Adrenal gland (tissue), 9 donors: ENCODE measurements at regions not wholly inside any gene's neighbourhood (a gene's known extent, or its start where the extent isn't known, plus 50 kb on each side); places are given as distances from the start of the nearest gene placed in this dataset.

Source experiments
- DNase-seq, 7 donors: peaks; one replicate each; pipeline ENCODE4 v3.0.0-alpha.2; 2019 to 2020
- H3K27ac ChIP-seq, 5 donors: fragments of 200-600 bp; sonication (generic) in 4 of 5; 1 replicate in 3 of 5; 2 replicates in 2 of 5; pipeline versions ENCODE4 v1.5.1 to v1.8.0; 2016 to 2020; ENCODE audit warnings: mild to moderate bottlenecking in 1 of 5
- H3K27me3 ChIP-seq: fragments of 200-600 bp; 2 replicates; pipeline ENCODE4 v1.8.0; 2021
- H3K36me3 ChIP-seq, 2 donors: fragments of 200-600 bp; replicated peaks in 1 of 2; 1 replicate in 1 of 2; 2 replicates in 1 of 2; pipeline versions ENCODE4 v1.5.1 to v1.8.0; 2018 to 2022
- H3K4me1 ChIP-seq, 2 donors: fragments of 200-600 bp; replicated peaks in 1 of 2; 1 replicate in 1 of 2; 2 replicates in 1 of 2; pipeline versions ENCODE4 v1.5.1 to v1.8.0; 2018 to 2021
- H3K4me3 ChIP-seq, 4 donors: fragments of 200-600 bp; sonication (generic) in 3 of 4; one replicate each; pipeline ENCODE4 v1.5.1; 2016 to 2018
- H3K9me3 ChIP-seq, 3 donors: fragments of 200-600 bp; sonication (generic) in 1 of 3; replicated peaks in 1 of 3; 1 replicate in 2 of 3; 2 replicates in 1 of 3; pipeline versions ENCODE4 v1.5.1 to v1.8.0; 2016 to 2021
- POLR2A ChIP-seq, 2 donors: fragments of 450-650 bp; IDR thresholded peaks; one replicate each; pipeline ENCODE4 v1.6.1; 2017; ENCODE audit warnings: antibody characterized with exemption in 2 of 2, mild to moderate bottlenecking in 2 of 2, moderate library complexity in 1 of 2
- WGBS, 4 donors: extraction: QIAGEN DNeasy Blood & Tissue Kit in 2 of 4; methylation state at CpG; one replicate each; pipeline versions ENCODE4 v1.1.5 to v1.1.7; 2013 to 2017; 5-methylcytosine and 5-hydroxymethylcytosine counted together
- intact Hi-C, 2 donors: fragments of 100-400 bp; cut with DNase I; formaldehyde crosslinking; loops; one replicate each; pipeline versions ENCODE4 v1.14.1 to v1.15.0; 2022 to 2023
- TF ChIP-seq, protein P1 (sequence below), 6 experiments: fragments of 450-650 bp in 4 of 6; fragments of 200-600 bp in 2 of 6; sonication (generic) in 1 of 6; IDR thresholded peaks; 1 replicate in 5 of 6; 2 replicates in 1 of 6; pipeline versions ENCODE4 v1.5.1 to v1.8.0; 2016 to 2021; ENCODE audit warnings: antibody characterized with exemption in 6 of 6, mild to moderate bottlenecking in 2 of 6, moderate library complexity in 1 of 6
- donor health status: healthy with polysubstance abuse.
- donor health status: Bipolar disorder and iron deficiency.
- donor health status: DM: yes; HTN: yes; CAD: no.
- donor health status: DM: no; HTN: no; CAD: no.
- donor health status: DM: no; HTN: no; CAD: no.

DNA sequence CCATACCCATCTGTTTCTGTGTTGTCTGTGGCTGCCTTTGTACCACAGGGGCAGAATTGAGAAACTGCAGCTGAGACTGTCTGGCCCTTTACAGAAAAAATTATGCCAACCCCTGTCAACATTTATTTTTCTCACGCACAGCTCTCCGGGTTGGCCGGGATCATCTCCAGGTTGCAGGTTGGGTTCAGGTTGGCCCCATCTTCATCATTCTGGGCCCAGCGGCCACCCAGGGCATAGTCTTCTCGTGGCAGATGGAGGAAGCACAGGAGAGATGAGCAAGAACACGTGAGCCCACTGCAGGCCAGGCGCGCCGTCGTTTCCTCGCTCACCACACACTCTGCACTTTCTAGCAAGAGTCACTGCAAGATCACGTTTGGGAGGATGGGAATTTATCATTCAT lies 66.1 kb upstream of the SEC14L1 start:
- DNase-seq = no peak
- WGBS, 4 donors = 81 to 87% (median 85%) methylated on average over 12 of the region's 12 CpGs
- intact Hi-C loops = no loop called here
- peaks cover 34% of the 10 kb centered on the region for H3K27me3 ChIP-seq
- no peaks in the 10 kb centered on the region for H3K9me3 ChIP-seq
- H3K4me3 ChIP-seq = no peak overlapping the region
- no peaks in the 10 kb centered on the region for H3K4me1 ChIP-seq
- no peak for TF ChIP-seq POLR2A (IDR thresholded peaks at IDR 0.05)
- TF ChIP-seq, protein P1, sequence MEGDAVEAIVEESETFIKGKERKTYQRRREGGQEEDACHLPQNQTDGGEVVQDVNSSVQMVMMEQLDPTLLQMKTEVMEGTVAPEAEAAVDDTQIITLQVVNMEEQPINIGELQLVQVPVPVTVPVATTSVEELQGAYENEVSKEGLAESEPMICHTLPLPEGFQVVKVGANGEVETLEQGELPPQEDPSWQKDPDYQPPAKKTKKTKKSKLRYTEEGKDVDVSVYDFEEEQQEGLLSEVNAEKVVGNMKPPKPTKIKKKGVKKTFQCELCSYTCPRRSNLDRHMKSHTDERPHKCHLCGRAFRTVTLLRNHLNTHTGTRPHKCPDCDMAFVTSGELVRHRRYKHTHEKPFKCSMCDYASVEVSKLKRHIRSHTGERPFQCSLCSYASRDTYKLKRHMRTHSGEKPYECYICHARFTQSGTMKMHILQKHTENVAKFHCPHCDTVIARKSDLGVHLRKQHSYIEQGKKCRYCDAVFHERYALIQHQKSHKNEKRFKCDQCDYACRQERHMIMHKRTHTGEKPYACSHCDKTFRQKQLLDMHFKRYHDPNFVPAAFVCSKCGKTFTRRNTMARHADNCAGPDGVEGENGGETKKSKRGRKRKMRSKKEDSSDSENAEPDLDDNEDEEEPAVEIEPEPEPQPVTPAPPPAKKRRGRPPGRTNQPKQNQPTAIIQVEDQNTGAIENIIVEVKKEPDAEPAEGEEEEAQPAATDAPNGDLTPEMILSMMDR (IDR thresholded peaks at IDR 0.05) = no peak
- no peak overlapping the region for H3K27ac ChIP-seq
- H3K36me3 ChIP-seq = no peaks in the 10 kb centered on the region

DNA sequence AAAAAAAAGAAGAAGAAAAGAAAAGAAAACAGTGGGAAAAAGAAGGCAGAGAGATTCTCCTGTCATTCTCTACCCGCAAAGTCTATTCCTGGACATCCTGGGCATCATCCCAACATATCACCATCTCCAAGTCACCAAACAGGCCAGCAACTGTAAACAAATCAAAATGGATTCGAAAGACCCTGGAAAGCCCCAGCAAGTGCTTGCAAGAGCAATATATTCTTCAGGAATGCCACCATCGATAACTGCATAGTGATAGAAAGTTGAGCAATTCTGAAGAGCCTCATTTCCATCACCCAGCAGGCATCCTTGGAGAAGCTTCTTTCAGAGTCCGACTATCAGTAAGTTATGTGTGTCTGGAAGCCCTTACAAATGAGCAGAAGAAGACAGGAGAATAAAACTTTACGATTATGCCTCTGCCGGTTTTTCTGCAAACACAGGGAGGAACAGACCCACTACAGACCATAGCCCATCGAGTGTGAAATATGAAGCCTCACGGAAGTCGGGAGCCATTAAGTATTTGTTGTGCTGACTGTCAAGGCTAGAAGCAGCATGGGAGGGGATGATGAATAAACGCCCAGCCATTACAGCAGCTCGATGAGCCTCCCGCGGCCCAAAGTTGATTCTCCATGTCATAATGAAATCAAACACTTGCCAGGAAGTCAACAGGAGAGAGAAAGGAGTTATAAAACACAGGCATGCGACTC lies 64.5 kb upstream of the SEC14L1 start:
- H3K27ac ChIP-seq = no peak overlapping the region
- no peak overlapping the region for H3K4me3 ChIP-seq
- no peaks in the 10 kb centered on the region for H3K9me3 ChIP-seq
- H3K27me3 ChIP-seq = peaks cover 34% of the 10 kb centered on the region
- DNase-seq = no peak
- H3K36me3 ChIP-seq = no peaks in the 10 kb centered on the region
- no peaks in the 10 kb centered on the region for H3K4me1 ChIP-seq
- no peak for TF ChIP-seq POLR2A (IDR thresholded peaks at IDR 0.05)
- TF ChIP-seq, protein P1 (IDR thresholded peaks at IDR 0.05) = no peak
- intact Hi-C loops = no loop called here
- WGBS, 4 donors = 23 to 33% (median 31%) methylated on average over 14 of the region's 14 CpGs

DNA sequence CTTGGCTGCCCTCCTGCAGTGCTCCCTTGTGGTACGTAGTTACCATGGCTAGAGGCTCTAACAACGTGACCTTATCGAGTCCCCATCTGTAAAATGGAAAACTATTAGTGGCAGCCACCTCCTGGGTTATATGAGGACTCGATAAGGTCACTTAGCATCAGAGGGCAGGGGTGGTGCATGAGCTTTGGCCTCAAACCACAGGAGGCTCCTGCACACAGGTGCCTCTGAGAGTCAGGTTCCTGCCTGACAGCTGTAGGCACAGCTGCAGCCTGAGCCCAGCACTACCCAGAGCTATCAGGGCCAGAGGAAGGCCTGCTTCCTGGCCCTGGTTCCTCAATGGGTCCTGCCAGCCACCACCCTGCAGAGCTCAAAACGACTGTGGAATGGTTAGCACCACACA lies 57.2 kb upstream of the SEC14L1 start:
- intact Hi-C loops = no loop called here
- Histone ChIP-seq H3K27me3 (peaks cover 5% of the 10 kb centered on the region), H3K4me3 (no peak overlapping the region), H3K36me3 (no peaks in the 10 kb centered on the region), H3K27ac (no peak overlapping the region), H3K4me1 (peaks cover 4 to 8% of the 10 kb centered on the region in 2 donors), H3K9me3 (no peaks in the 10 kb centered on the region)
- TF ChIP-seq, protein P1 (IDR thresholded peaks at IDR 0.05) = no peak
- no peak for TF ChIP-seq POLR2A (IDR thresholded peaks at IDR 0.05)
- DNase-seq = no peak
- 58 to 87% (median 67%) methylated on average over 4 to 5 of the region's 5 CpGs for WGBS, 4 donors

DNA sequence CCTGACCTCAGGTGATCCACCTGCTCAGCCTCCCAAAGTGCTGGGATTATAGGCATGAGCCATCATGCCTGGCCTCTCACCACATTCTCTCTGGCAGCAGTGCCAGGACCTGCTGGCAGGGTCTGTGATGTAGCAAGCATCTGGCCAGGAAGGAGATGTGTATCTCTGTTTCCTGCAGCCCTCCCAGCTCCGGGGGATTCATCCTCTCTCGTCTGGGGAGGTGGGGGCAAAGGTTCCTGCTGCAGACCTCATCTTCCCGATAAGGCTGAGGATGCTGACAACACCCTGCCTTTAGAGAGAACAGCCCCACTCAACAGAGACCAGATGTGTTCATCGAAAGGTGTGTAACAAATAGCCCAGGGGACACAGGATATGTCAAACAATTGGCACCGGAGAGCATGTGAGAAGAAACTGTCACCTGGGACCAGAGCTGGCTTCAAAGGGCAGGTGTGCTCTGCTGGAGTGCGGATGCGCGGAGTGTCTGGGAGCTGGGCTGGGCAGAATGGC lies 54.8 kb upstream of the SEC14L1 start:
- Histone ChIP-seq H3K27me3 (no peaks in the 10 kb centered on the region), H3K4me3 (no peak overlapping the region), H3K27ac (no peak overlapping the region), H3K4me1 (peaks cover 8 to 22% of the 10 kb centered on the region in 2 donors), H3K36me3 (peaks cover 0 to 11% of the 10 kb centered on the region in 2 donors), H3K9me3 (no peaks in the 10 kb centered on the region)
- intact Hi-C loops = loop anchor here (2.0 kb wide), 2 partner anchors 159 to 161 kb away; no protein-coding TSS in a partner anchor
- DNase-seq = peak in 1 of 7 donors; percentile 18
- WGBS, 4 donors = 39 to 44% (median 41%) methylated on average over 8 of the region's 8 CpGs
- TF ChIP-seq POLR2A (IDR thresholded peaks at IDR 0.05) = no peak
